ENCODE measurements at regions not wholly inside any gene's neighbourhood (a gene's known extent, or its start where the extent isn't known, plus 50 kb on each side); places are given as distances from the start of the nearest gene placed in this dataset.

DNA sequence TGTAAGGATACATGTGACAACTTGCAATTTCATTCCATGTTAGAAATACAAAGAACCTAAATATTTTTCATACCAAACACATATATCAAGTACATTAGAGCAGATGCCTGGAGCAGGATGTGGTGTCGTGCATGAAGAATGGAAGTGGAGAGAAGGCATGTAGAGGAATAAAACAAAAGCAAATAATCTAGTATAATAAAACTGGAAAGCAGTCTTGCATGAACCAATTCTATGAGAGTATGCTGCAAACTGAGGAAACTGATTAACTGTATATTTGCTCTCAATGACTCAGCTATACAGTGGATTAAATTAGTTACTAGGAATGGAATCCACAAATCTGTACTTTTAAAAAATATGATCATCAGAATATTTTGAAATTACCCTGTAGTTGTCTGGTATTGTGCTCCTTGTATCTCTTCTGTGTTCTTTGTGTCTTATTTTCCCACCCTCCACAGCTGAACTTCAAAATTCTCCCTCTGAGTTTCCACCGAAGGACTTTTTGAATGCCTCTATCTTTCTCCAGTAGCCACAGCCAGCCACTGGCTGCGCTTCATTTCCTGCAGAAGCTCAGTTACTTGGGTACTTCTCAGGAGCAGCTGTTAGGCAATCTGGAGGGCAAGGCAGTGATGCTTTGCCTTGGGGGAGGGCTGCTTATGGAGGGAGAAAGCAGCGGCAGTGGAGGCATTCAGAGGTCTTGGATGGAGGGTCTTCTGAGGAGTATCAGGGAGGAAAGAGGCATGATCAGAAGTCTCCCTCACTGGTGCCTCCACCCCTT lies 608.0 kb downstream of the BRINP1 start:
- Histone ChIP-seq H3K4me1 (ENCODE audit: control insufficient read depth, insufficient read depth, low read length) (no peaks in the 10 kb centered on the region), H3K27ac (ENCODE audit: extremely low read depth, low read depth, low read length) (no peak overlapping the region), H3K4me3 (ENCODE audit: low read depth, low read length) (no peak overlapping the region), H3K9me3 (ENCODE audit: control insufficient read depth, insufficient read depth, low read depth, low read length) (no peaks in the 10 kb centered on the region), H3K36me3 (ENCODE audit: control insufficient read depth in 2 of 2, insufficient read depth in 1 of 2, low read length in 2 of 2) (no peaks in the 10 kb centered on the region)
- TF ChIP-seq ZNF561 (tag by site-specific recombination; IDR thresholded peaks at IDR 0.05; ENCODE audit: borderline replicate concordance) (no peak), ZBTB8A (tag by site-specific recombination; IDR thresholded peaks at IDR 0.05) (no peak), ZNF692 (tag by site-specific recombination; IDR thresholded peaks at IDR 0.05) (no peak), ZNF24 (tag by site-specific recombination; IDR thresholded peaks at IDR 0.05) (no peak)
- TF ChIP-seq, protein P1, sequence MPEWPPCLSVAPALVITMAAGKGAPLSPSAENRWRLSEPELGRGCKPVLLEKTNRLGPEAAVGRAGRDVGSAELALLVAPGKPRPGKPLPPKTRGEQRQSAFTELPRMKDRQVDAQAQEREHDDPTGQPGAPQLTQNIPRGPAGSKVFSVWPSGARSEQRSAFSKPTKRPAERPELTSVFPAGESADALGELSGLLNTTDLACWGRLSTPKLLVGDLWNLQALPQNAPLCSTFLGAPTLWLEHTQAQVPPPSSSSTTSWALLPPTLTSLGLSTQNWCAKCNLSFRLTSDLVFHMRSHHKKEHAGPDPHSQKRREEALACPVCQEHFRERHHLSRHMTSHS (tag by site-specific recombination; IDR thresholded peaks at IDR 0.05): no peak
- ChIA-PET POLR2A (no interaction called here), CTCF (no interaction called here)

DNA sequence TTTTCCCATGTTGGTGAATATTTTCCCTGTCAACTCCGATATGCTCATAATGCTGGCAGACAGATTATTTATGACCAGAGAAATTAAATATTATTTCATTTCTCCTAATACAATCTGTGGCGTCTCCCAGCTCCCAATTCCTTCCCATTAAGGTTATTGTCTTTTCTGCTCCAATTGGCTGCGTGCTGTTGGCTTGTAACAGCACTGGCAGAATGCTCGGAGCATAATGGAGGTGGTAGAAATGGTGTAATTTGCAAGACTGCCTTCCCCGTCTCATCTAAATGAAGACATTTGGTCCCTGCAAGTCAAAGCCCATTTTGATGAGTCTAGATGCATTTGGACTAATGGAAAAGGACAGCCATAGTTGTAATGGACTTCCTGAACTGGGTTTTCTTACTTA lies 601.7 kb downstream of the BRINP1 start:
- Histone ChIP-seq H3K4me3 (ENCODE audit: low read depth, low read length) (no peak overlapping the region), H3K9me3 (ENCODE audit: control insufficient read depth, insufficient read depth, low read depth, low read length) (no peaks in the 10 kb centered on the region), H3K36me3 (ENCODE audit: control insufficient read depth in 2 of 2, insufficient read depth in 1 of 2, low read length in 2 of 2) (no peaks in the 10 kb centered on the region), H3K27ac (ENCODE audit: extremely low read depth, low read depth, low read length) (no peak overlapping the region), H3K4me1 (ENCODE audit: control insufficient read depth, insufficient read depth, low read length) (no peaks in the 10 kb centered on the region)
- CTCF ChIA-PET: no interaction called here
- TF ChIP-seq ZFHX2 (tag by site-specific recombination; conservative IDR thresholded peaks at IDR 0.05): no peak
- no peak for TF ChIP-seq BCL6B (tag by site-specific recombination; IDR thresholded peaks at IDR 0.05)
- no peak for TF ChIP-seq ZNF324 (tag by site-specific recombination; IDR thresholded peaks at IDR 0.05)
- no peak for TF ChIP-seq ZBTB1 (tag by site-specific recombination; IDR thresholded peaks at IDR 0.05)
- TF ChIP-seq SP7 (tag by site-specific recombination; IDR thresholded peaks at IDR 0.05): no peak
- POLR2A ChIA-PET: no interaction called here

DNA sequence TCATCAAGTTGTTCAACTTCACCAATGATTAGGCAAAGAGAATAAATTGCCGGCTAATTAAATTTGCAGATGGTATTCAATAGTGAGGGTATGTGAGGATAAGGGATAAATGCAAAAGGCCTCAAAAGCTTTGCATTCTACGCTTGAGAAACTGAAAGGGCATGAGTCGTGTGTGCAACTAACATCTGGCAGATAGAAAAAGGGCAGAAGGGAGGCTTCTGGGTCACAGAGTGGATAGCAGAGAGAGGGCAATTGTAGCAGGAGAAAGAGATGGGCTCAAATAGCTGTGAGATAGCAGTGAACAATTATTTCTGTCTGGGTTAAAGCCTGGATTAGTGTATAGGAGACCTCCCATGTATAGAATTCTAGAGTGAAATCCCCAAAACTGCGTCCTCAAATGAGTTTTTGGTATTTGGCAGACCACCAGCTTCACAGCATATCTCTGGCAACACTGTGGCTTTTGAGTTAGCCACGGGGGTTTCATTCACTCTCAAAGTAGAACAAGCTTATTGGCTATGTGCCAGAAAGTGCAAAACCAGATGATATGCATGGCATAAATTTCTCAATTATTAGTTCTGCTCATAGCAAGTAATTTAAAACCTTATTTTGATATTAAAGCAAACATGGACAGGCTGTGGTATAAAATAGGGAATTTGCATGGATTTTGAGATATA lies 586.3 kb downstream of the BRINP1 start:
- Histone ChIP-seq H3K27ac (ENCODE audit: extremely low read depth, low read depth, low read length) (no peak overlapping the region), H3K36me3 (ENCODE audit: control insufficient read depth in 2 of 2, insufficient read depth in 1 of 2, low read length in 2 of 2) (no peaks in the 10 kb centered on the region), H3K9me3 (ENCODE audit: control insufficient read depth, insufficient read depth, low read depth, low read length) (no peaks in the 10 kb centered on the region), H3K4me3 (ENCODE audit: low read depth, low read length) (no peak overlapping the region), H3K4me1 (ENCODE audit: control insufficient read depth, insufficient read depth, low read length) (no peaks in the 10 kb centered on the region)
- POLR2A ChIA-PET: no interaction called here
- CTCF ChIA-PET: no interaction called here
- TF ChIP-seq PRDM6 (tag by site-specific recombination; IDR thresholded peaks at IDR 0.05) (no peak), ZNF398 (tag by site-specific recombination; IDR thresholded peaks at IDR 0.05) (no peak), ZNF10 (tag by site-specific recombination; IDR thresholded peaks at IDR 0.05) (no peak), ZBTB1 (tag by site-specific recombination; IDR thresholded peaks at IDR 0.05) (no peak), ZNF366 (tag by site-specific recombination; conservative IDR thresholded peaks at IDR 0.05) (no peak), GLI4 (tag by site-specific recombination; IDR thresholded peaks at IDR 0.05) (no peak), SP3 (tag by site-specific recombination; IDR thresholded peaks at IDR 0.05) (no peak), ZNF558 (tag by site-specific recombination; IDR thresholded peaks at IDR 0.05) (no peak), ZNF423 (tag by site-specific recombination; IDR thresholded peaks at IDR 0.05) (no peak), MZF1 (tag by site-specific recombination; IDR thresholded peaks at IDR 0.05; ENCODE audit: borderline replicate concordance) (no peak), ZBTB10 (tag by site-specific recombination; IDR thresholded peaks at IDR 0.05) (no peak), ZNF596 (tag by site-specific recombination; IDR thresholded peaks at IDR 0.05) (no peak)

All from HEK293 (cell line).